RWPE2 (cell line): ENCODE measurements at regions not wholly inside any gene's neighbourhood (a gene's known extent, or its start where the extent isn't known, plus 50 kb on each side); places are given as distances from the start of the nearest gene placed in this dataset.

Experiments
- ATAC-seq: fragments of 200-7000 bp; cut with Tn5 transposase; 3 replicates; pipeline ENCODE4 v1.9.1; 2021; ENCODE audit warnings: low read depth
- DNase-seq: peaks from one replicate; pipeline ENCODE4 v3.0.0-alpha.2; 2020; ENCODE audit warnings: low spot score
- H3K27ac ChIP-seq: fragments of 450-650 bp; 2 replicates; pipeline ENCODE4 v1.5.1; 2017; ENCODE audit warnings: mild to moderate bottlenecking; ENCODE audit not compliant: poor library complexity, severe bottlenecking
- H3K27me3 ChIP-seq: fragments of 250-450 bp; sonication (Bioruptor Pico); 2 replicates; pipeline ENCODE4 v1.5.1; 2021; ENCODE audit warnings: mild to moderate bottlenecking, moderate library complexity; ENCODE audit not compliant: insufficient read depth, poor library complexity, severe bottlenecking
- H3K36me3 ChIP-seq: fragments of 250-450 bp; sonication (Bioruptor Pico); 2 replicates; pipeline ENCODE4 v1.5.1; 2020; ENCODE audit warnings: low read depth, mild to moderate bottlenecking, moderate library complexity
- H3K4me1 ChIP-seq: fragments of 250-450 bp; sonication (Bioruptor Pico); 2 replicates; pipeline ENCODE4 v1.5.1; 2021; ENCODE audit warnings: mild to moderate bottlenecking, moderate library complexity; ENCODE audit not compliant: insufficient read depth, poor library complexity, severe bottlenecking
- H3K4me3 ChIP-seq: fragments of 250-450 bp; sonication (Bioruptor Pico); 2 replicates; pipeline ENCODE4 v1.5.1; 2021; ENCODE audit warnings: mild to moderate bottlenecking, moderate library complexity; ENCODE audit not compliant: severe bottlenecking
- H3K9me3 ChIP-seq: fragments of 250-450 bp; sonication (Bioruptor Pico); 2 replicates; pipeline ENCODE4 v1.5.1; 2021; ENCODE audit warnings: mild to moderate bottlenecking, moderate library complexity; ENCODE audit not compliant: severe bottlenecking
- TF ChIP-seq, protein P1 (sequence below): fragments of 450-650 bp; IDR thresholded peaks from one replicate; pipeline ENCODE4 v1.5.1; 2017; ENCODE audit warnings: mild to moderate bottlenecking, moderate library complexity; ENCODE audit not compliant: poor library complexity, severe bottlenecking

DNA sequence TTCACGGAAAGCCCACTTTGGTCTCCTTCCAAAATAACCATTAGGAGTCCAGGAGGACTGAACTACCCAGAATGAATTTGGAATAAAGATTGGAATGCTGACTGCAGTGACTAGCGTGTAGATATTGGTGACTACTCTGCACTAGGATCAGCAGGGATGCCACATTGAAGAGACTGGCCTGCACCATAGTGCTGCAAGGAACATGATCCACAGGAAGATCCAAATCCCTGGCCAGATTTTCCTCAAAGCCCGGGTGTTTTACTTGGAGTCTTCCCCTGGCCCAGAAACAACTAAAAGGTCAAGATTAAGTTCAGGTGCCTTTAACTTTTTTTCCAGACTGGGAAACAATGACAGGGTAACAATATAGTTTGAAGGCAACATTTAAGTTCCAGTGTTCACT, 870.4 kb downstream of the CDH8 start:
- TF ChIP-seq, protein P1, sequence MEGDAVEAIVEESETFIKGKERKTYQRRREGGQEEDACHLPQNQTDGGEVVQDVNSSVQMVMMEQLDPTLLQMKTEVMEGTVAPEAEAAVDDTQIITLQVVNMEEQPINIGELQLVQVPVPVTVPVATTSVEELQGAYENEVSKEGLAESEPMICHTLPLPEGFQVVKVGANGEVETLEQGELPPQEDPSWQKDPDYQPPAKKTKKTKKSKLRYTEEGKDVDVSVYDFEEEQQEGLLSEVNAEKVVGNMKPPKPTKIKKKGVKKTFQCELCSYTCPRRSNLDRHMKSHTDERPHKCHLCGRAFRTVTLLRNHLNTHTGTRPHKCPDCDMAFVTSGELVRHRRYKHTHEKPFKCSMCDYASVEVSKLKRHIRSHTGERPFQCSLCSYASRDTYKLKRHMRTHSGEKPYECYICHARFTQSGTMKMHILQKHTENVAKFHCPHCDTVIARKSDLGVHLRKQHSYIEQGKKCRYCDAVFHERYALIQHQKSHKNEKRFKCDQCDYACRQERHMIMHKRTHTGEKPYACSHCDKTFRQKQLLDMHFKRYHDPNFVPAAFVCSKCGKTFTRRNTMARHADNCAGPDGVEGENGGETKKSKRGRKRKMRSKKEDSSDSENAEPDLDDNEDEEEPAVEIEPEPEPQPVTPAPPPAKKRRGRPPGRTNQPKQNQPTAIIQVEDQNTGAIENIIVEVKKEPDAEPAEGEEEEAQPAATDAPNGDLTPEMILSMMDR: no peak
- DNase-seq (no peak), ATAC-seq (no peak)
- no peaks in the 10 kb centered on the region for H3K27me3 ChIP-seq
- no peaks in the 10 kb centered on the region for H3K9me3 ChIP-seq
- no peak overlapping the region for H3K4me3 ChIP-seq
- H3K36me3 ChIP-seq: no peaks in the 10 kb centered on the region
- no peak overlapping the region for H3K27ac ChIP-seq
- no peaks in the 10 kb centered on the region for H3K4me1 ChIP-seq

DNA sequence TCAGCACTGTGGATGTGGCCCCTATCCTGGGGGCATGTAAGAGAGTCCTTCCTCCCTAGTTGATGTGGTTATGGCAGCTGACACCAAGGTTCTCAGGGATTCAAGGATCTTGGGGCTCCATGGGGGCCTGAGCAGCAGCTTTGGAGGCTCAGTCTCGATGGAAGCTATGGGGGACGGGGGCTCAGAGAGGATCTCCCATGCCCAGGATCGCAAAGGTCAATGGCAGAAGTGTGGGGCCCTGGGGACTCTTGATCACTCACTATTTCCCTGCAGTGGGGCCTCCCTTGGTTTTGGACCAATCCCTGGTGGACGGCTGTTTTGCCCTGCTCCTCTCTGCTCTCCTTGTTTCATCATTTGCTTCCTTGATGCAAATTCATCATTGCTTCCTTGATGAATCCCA, 885.9 kb downstream of the CDH8 start:
- no peaks in the 10 kb centered on the region for H3K4me1 ChIP-seq
- H3K36me3 ChIP-seq: no peaks in the 10 kb centered on the region
- DNase-seq: no peak
- ATAC-seq: no peak
- H3K4me3 ChIP-seq: no peak overlapping the region
- H3K9me3 ChIP-seq: no peaks in the 10 kb centered on the region
- TF ChIP-seq, protein P1: no peak
- no peak overlapping the region for H3K27ac ChIP-seq
- H3K27me3 ChIP-seq: no peaks in the 10 kb centered on the region

GRCh38 chr16:61149709-61150108, 886.5 kb downstream of the CDH8 start:
- ATAC-seq: no peak
- Histone ChIP-seq H3K27ac (no peak overlapping the region), H3K4me1 (no peaks in the 10 kb centered on the region), H3K9me3 (no peaks in the 10 kb centered on the region), H3K27me3 (no peaks in the 10 kb centered on the region), H3K36me3 (no peaks in the 10 kb centered on the region), H3K4me3 (no peak overlapping the region)
- DNase-seq: no peak
- TF ChIP-seq, protein P1: no peak

- no peak overlapping the region for H3K4me3 ChIP-seq
- TF ChIP-seq, protein P1: no peak
- no peaks in the 10 kb centered on the region for H3K4me1 ChIP-seq
- no peaks in the 10 kb centered on the region for H3K36me3 ChIP-seq
- no peak overlapping the region for H3K27ac ChIP-seq
- DNase-seq: no peak
- no peaks in the 10 kb centered on the region for H3K27me3 ChIP-seq
- no peaks in the 10 kb centered on the region for H3K9me3 ChIP-seq
- no peak for ATAC-seq
These were observed 887.3 kb downstream of the CDH8 start for GRCh38 chr16:61148930-61149329.

DNA sequence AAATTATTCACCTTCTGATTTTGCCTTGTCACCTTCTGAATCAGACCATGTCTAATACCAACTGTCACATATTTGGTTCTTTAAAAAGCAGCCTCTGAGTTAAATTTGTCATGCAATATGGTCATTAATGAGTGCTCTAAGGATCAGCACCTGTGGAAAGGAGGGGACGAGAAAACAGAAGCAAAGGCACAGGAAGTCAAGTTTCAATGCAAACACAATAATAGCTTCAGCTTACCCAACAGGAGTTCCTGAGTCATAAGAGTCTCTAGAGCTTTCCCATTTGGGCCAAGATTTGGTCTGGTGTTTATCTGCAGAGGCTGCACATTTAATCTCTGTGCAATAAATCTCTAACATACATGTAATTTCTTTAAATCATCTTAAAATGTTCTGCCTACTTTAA, 889.8 kb downstream of the CDH8 start:
- Histone ChIP-seq H3K36me3 (no peaks in the 10 kb centered on the region), H3K4me1 (no peaks in the 10 kb centered on the region), H3K27me3 (no peaks in the 10 kb centered on the region), H3K4me3 (no peak overlapping the region), H3K27ac (no peak overlapping the region), H3K9me3 (no peaks in the 10 kb centered on the region)
- TF ChIP-seq, protein P1: no peak
- ATAC-seq (no peak), DNase-seq (no peak)
